DOHH2 (cell line): ENCODE measurements at regions not wholly inside any gene's neighbourhood (a gene's known extent, or its start where the extent isn't known, plus 50 kb on each side); places are given as distances from the start of the nearest gene placed in this dataset.

Experiments used
- H3F3A ChIP-seq: fragments of 200-600 bp; sonication (generic), shearing (Covaris generic); 2 replicates; pipeline ENCODE4 v1.6.0; 2016; ENCODE audit warnings: antibody characterized with exemption, mild to moderate bottlenecking; ENCODE audit not compliant: control insufficient read depth, insufficient read depth
- H3K27ac ChIP-seq: fragments of 200-600 bp; sonication (generic); 2 replicates; pipeline ENCODE4 v1.5.1; 2014; ENCODE audit warnings: low read depth, mild to moderate bottlenecking, low read length, moderate library complexity
- H3K27me3 ChIP-seq: fragments of 200-600 bp; sonication (generic); 2 replicates; pipeline ENCODE4 v1.6.1; 2014; ENCODE audit warnings: mild to moderate bottlenecking, low read length, mixed read lengths; ENCODE audit not compliant: control insufficient read depth
- H3K36me3 ChIP-seq: fragments of 200-600 bp; sonication (generic); 2 replicates; pipeline ENCODE4 v1.6.1; 2014; ENCODE audit warnings: mild to moderate bottlenecking, low read length, moderate library complexity, mixed read lengths; ENCODE audit not compliant: control insufficient read depth
- H3K4me1 ChIP-seq: fragments of 200-600 bp; sonication (generic); 2 replicates; pipeline ENCODE4 v1.6.1; 2014; ENCODE audit warnings: mild to moderate bottlenecking, low read length, mixed read lengths; ENCODE audit not compliant: control insufficient read depth
- H3K4me2 ChIP-seq: fragments of 200-600 bp; sonication (generic); 2 replicates; pipeline ENCODE4 v1.6.0; 2014; ENCODE audit warnings: mild to moderate bottlenecking, low read length, moderate library complexity
- H3K4me3 ChIP-seq: fragments of 200-600 bp; sonication (generic); 2 replicates; pipeline ENCODE4 v1.5.1; 2014; ENCODE audit warnings: mild to moderate bottlenecking, low read length, mixed read lengths
- H3K79me2 ChIP-seq: fragments of 200-600 bp; sonication (generic); 2 replicates; pipeline ENCODE4 v1.6.1; 2014; ENCODE audit warnings: mild to moderate bottlenecking, low read length, mixed read lengths; ENCODE audit not compliant: control insufficient read depth
- H3K9me2 ChIP-seq: fragments of 200-600 bp; sonication (generic); replicated peaks from 2 replicates; pipeline ENCODE4 v1.6.1; 2014; ENCODE audit warnings: mild to moderate bottlenecking, low read length, mixed read lengths; ENCODE audit not compliant: control insufficient read depth
- H3K9me3 ChIP-seq: fragments of 200-600 bp; sonication (generic); 2 replicates; pipeline ENCODE4 v1.6.1; 2014; ENCODE audit warnings: antibody characterized with exemption, low read length, mixed read lengths; ENCODE audit not compliant: control insufficient read depth, insufficient read depth
- H4K20me1 ChIP-seq: fragments of 200-600 bp; sonication (generic); 2 replicates; pipeline ENCODE4 v1.6.0; 2014; ENCODE audit warnings: low read depth, mild to moderate bottlenecking, antibody characterized with exemption, low read length, moderate library complexity; ENCODE audit not compliant: control insufficient read depth, insufficient read depth
- EZH2phosphoT487 ChIP-seq: fragments of 200-600 bp; sonication (generic); IDR thresholded peaks from 2 replicates; pipeline ENCODE4 v1.6.1; 2017; ENCODE audit warnings: borderline replicate concordance, mild to moderate bottlenecking, antibody characterized with exemption, low read length, moderate library complexity, mixed read lengths
- TF ChIP-seq, protein P1 (sequence below): fragments of 200-600 bp; sonication (generic); IDR thresholded peaks from one replicate; pipeline ENCODE4 v1.5.1; 2014; ENCODE audit warnings: antibody characterized with exemption, mild to moderate bottlenecking, low read depth, low read length; ENCODE audit not compliant: poor library complexity, severe bottlenecking

DNA sequence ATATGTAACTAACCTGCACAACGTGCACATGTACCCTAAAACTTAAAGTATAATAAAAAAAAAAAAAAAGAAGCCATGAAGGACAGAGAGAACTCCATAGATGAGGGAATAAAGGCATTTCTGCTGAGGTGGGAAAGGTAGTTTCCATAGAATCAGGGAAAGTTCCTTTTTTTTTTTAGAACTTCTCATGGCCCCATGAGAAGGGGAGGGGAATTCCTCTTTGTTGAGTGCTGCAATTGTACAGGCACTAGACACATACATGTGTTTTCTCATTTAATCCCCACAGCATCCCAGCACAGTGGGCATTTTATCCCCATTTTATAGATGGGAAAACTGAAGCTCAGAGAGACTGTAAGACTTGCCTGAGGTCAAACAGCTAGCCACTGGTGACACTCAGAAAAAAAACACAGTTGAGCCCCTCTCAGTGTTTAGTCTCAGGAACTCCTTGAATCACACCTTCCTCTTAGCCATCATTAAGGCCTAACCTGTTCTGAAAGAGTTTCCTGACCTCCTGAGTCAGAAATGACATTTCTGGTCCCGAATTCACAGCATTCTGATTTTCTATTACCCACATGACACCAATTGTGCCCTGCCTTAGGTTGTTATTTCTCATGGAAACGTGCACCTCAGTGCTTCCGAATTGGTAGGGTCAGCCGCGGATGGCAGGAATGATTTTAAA lies 189.3 kb upstream of the G2E3 start:
- no peak overlapping the region for H3K4me2 ChIP-seq
- no peak overlapping the region for H3K27ac ChIP-seq
- H3K36me3 ChIP-seq, result no peaks in the 10 kb centered on the region
- H3K27me3 ChIP-seq, result 0 out of 2 replicates have a peak, but pooled peaks cover 3% of the 10 kb centered on the region
- H3K9me3 ChIP-seq, result no peaks in the 10 kb centered on the region
- H3K79me2 ChIP-seq, result no peaks in the 10 kb centered on the region
- H3K9me2 ChIP-seq, result no peaks in the 10 kb centered on the region
- H4K20me1 ChIP-seq, result no peaks in the 10 kb centered on the region
- H3K4me3 ChIP-seq, result no peak overlapping the region
- H3F3A ChIP-seq, result no peaks in the 10 kb centered on the region
- H3K4me1 ChIP-seq, result no peaks in the 10 kb centered on the region
- TF ChIP-seq, protein P1, sequence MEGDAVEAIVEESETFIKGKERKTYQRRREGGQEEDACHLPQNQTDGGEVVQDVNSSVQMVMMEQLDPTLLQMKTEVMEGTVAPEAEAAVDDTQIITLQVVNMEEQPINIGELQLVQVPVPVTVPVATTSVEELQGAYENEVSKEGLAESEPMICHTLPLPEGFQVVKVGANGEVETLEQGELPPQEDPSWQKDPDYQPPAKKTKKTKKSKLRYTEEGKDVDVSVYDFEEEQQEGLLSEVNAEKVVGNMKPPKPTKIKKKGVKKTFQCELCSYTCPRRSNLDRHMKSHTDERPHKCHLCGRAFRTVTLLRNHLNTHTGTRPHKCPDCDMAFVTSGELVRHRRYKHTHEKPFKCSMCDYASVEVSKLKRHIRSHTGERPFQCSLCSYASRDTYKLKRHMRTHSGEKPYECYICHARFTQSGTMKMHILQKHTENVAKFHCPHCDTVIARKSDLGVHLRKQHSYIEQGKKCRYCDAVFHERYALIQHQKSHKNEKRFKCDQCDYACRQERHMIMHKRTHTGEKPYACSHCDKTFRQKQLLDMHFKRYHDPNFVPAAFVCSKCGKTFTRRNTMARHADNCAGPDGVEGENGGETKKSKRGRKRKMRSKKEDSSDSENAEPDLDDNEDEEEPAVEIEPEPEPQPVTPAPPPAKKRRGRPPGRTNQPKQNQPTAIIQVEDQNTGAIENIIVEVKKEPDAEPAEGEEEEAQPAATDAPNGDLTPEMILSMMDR, result no peak
- TF ChIP-seq EZH2phosphoT487, result no peak

DNA sequence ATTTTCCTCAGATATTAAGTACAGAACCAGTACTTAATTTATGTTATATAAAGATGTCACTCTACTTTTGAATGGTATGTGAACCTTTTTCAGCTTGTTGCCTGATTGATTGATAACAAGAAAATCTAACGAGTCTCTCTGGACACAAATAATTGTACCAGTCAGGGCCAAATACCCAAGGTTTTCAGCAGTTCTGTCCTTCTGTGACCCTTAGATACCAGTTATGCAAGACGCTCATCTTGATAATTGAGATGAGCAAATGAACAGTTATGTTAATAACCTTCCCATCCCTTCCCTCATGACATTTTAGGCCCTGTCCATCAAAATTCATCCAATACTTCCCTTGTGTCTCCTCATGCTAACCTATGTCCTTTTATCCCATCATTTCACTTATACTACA lies 185.9 kb upstream of the G2E3 start:
- Histone ChIP-seq H3K9me3 (no peaks in the 10 kb centered on the region), H3K27ac (no peak overlapping the region), H3K36me3 (no peaks in the 10 kb centered on the region), H3K4me2 (no peak overlapping the region), H3K79me2 (no peaks in the 10 kb centered on the region), H3K4me1 (no peaks in the 10 kb centered on the region), H3F3A (no peaks in the 10 kb centered on the region), H3K27me3 (0 out of 2 replicates have a peak, but pooled peaks cover 3% of the 10 kb centered on the region), H4K20me1 (no peaks in the 10 kb centered on the region), H3K9me2 (no peaks in the 10 kb centered on the region), H3K4me3 (no peak overlapping the region)
- no peak for TF ChIP-seq EZH2phosphoT487
- TF ChIP-seq, protein P1, result no peak

DNA sequence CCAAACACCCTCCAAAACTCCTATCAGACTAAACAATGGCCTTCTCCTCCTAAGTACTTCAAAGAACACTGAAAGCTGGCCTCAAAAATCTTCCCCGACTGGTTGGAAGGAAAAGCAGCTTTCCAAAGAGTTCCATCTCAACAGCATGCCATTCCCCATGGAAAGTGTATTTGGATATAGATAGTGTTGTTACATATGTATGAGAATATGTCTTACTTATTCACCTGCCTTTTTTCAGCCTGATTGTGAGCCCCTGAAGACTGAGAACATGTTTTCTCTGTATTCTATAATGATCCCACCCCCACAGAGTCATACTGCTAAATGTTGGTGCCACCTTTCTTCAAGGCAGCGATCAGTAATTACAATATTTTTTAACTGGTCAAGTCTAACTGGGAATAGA lies 185.4 kb upstream of the G2E3 start:
- H3K4me2 ChIP-seq, result no peak overlapping the region
- no peak for TF ChIP-seq EZH2phosphoT487
- TF ChIP-seq, protein P1, result no peak
- no peak overlapping the region for H3K4me3 ChIP-seq
- no peaks in the 10 kb centered on the region for H3K9me2 ChIP-seq
- no peaks in the 10 kb centered on the region for H3F3A ChIP-seq
- H3K4me1 ChIP-seq, result no peaks in the 10 kb centered on the region
- H3K27ac ChIP-seq, result no peak overlapping the region
- H3K9me3 ChIP-seq, result no peaks in the 10 kb centered on the region
- 0 out of 2 replicates have a peak, but pooled peaks cover 3% of the 10 kb centered on the region for H3K27me3 ChIP-seq
- no peaks in the 10 kb centered on the region for H3K79me2 ChIP-seq
- no peaks in the 10 kb centered on the region for H4K20me1 ChIP-seq
- no peaks in the 10 kb centered on the region for H3K36me3 ChIP-seq
